B cell (primary cell): ENCODE measurements at regions not wholly inside any gene's neighbourhood (a gene's known extent, or its start where the extent isn't known, plus 50 kb on each side); places are given as distances from the start of the nearest gene placed in this dataset.

Experiments
- ATAC-seq: fragments of 200-7000 bp; cut with Tn5 transposase; one replicate; pipeline ENCODE4 v1.10.0; 2021; ENCODE audit warnings: low read depth, mild to moderate bottlenecking, moderate number of reproducible peaks, moderate library complexity
- CTCF ChIA-PET: fragments of 350-600 bp; sonication (Branson Sonifier 250); formaldehyde crosslinking; loops from one replicate; lab custom pipeline; 2021; ENCODE audit warnings: antibody characterized with exemption, inconsistent platforms; lab: Charles Lee
- POLR2A ChIA-PET: fragments of 350-600 bp; sonication (Branson Sonifier 250); formaldehyde crosslinking; loops from one replicate; lab custom pipeline; 2021; ENCODE audit warnings: antibody characterized with exemption; lab: Charles Lee
- DNase-seq: peaks from one replicate; pipeline ENCODE4 v3.0.0; 2013
- H2AFZ ChIP-seq: 2 replicates; pipeline ENCODE4 v1.6.1; 2012; ENCODE audit warnings: mild to moderate bottlenecking, low read depth, low read length; ENCODE audit not compliant: insufficient read depth, poor library complexity, severe bottlenecking
- H3K27ac ChIP-seq, 2 donors: 1 replicate in 1 of 2; 2 replicates in 1 of 2; pipeline ENCODE4 v1.5.1; 2012 to 2013; ENCODE audit warnings: low read length in 2 of 2, mild to moderate bottlenecking in 2 of 2, moderate library complexity in 1 of 2
- H3K27me3 ChIP-seq, 4 experiments: fragments of 200-600 bp in 1 of 4; sonication (generic) in 1 of 4; replicated peaks in 1 of 4; 1 replicate in 2 of 4; 2 replicates in 2 of 4; pipeline versions ENCODE4 v1.6.1 to v1.7.0; 2013 to 2016; ENCODE audit warnings: low read length in 3 of 4, mild to moderate bottlenecking in 2 of 4, mixed read lengths in 1 of 4, moderate library complexity in 1 of 4; ENCODE audit not compliant: insufficient read depth in 4 of 4, control insufficient read depth in 3 of 4; ENCODE audit errors: control extremely low read depth in 1 of 4
- H3K36me3 ChIP-seq, 2 experiments: replicated peaks in 1 of 2; 1 replicate in 1 of 2; 2 replicates in 1 of 2; pipeline versions ENCODE4 v1.6.1 to v1.7.1; 2013; ENCODE audit warnings: low read length in 1 of 2; ENCODE audit not compliant: insufficient read depth in 2 of 2, control insufficient read depth in 1 of 2; ENCODE audit errors: control extremely low read depth in 1 of 2, extremely low read depth in 1 of 2
- H3K4me1 ChIP-seq, 2 donors: fragments of 200-600 bp in 1 of 2; sonication (generic) in 1 of 2; 1 replicate in 1 of 2; 2 replicates in 1 of 2; pipeline versions ENCODE4 v1.5.1 to v1.6.1; 2013 to 2017; ENCODE audit warnings: low read length in 2 of 2; ENCODE audit not compliant: control insufficient read depth in 2 of 2, insufficient read depth in 2 of 2
- H3K4me2 ChIP-seq: replicated peaks from 2 replicates; pipeline ENCODE3; 2012; ENCODE audit warnings: mild to moderate bottlenecking, low read depth, low read length; ENCODE audit not compliant: poor library complexity, severe bottlenecking
- H3K4me3 ChIP-seq, 5 experiments: fragments of 200-600 bp in 1 of 5; sonication (generic) in 1 of 5; 1 replicate in 3 of 5; 2 replicates in 2 of 5; pipeline versions ENCODE4 v1.5.1 to v1.7.0; 2011 to 2016; ENCODE audit warnings: low read length in 4 of 5, mild to moderate bottlenecking in 4 of 5, low read depth in 2 of 5, control low read depth in 1 of 5, moderate library complexity in 1 of 5; ENCODE audit not compliant: insufficient read depth in 1 of 5; ENCODE audit errors: control extremely low read depth in 1 of 5, extremely low read depth in 1 of 5
- H3K79me2 ChIP-seq: fragments of 200-600 bp; sonication (generic); one replicate; pipeline ENCODE4 v1.6.0; 2016; ENCODE audit warnings: low read length; ENCODE audit not compliant: control insufficient read depth, insufficient read depth
- H3K9ac ChIP-seq: fragments of 200-600 bp; sonication (generic); 2 replicates; pipeline ENCODE4 v1.6.1; 2017; ENCODE audit warnings: mild to moderate bottlenecking, low read length, moderate library complexity
- H3K9me3 ChIP-seq, 3 donors: one replicate each; pipeline versions ENCODE4 v1.6.1 to v1.7.1; 2013; ENCODE audit warnings: low read length in 2 of 3; ENCODE audit not compliant: control insufficient read depth in 2 of 3, insufficient read depth in 1 of 3; ENCODE audit errors: control extremely low read depth in 1 of 3
- H4K20me1 ChIP-seq: 2 replicates; pipeline ENCODE4 v1.6.0; 2012; ENCODE audit warnings: mild to moderate bottlenecking, low read length; ENCODE audit not compliant: insufficient read depth, control insufficient read depth, poor library complexity, severe bottlenecking
- H3K27ac Mint-ChIP-seq: one replicate; pipeline ENCODE4 v1.8.0; 2021; ENCODE audit warnings: mixed read lengths
- H3K27me3 Mint-ChIP-seq: one replicate; pipeline ENCODE4 v1.8.0; 2021; ENCODE audit warnings: mixed read lengths
- H3K4me1 Mint-ChIP-seq: one replicate; pipeline ENCODE4 v1.8.0; 2021; ENCODE audit warnings: mixed read lengths
- H3K4me3 Mint-ChIP-seq: one replicate; pipeline ENCODE4 v1.8.0; 2021; ENCODE audit warnings: mixed read lengths
- H3K9me3 Mint-ChIP-seq: one replicate; pipeline ENCODE4 v1.8.0; 2022; ENCODE audit warnings: mixed read lengths; ENCODE audit not compliant: insufficient read depth
- EZH2 ChIP-seq: IDR thresholded peaks from 2 replicates; pipeline ENCODE4 v1.6.1; 2012; ENCODE audit warnings: borderline replicate concordance, low read depth, mild to moderate bottlenecking, moderate library complexity, low read length; ENCODE audit not compliant: insufficient read depth, poor library complexity, severe bottlenecking
- WGBS: methylation state at CpG from one replicate; pipeline ENCODE4 v1.1.5; 2013; ENCODE audit warnings: missing lambda C conversion rate; ENCODE audit not compliant: insufficient coverage; 5-methylcytosine and 5-hydroxymethylcytosine counted together
- intact Hi-C: fragments of 100-400 bp; cut with micrococcal nuclease; formaldehyde crosslinking; loops from one replicate; pipeline ENCODE4 v1.10.0; 2022
- TF ChIP-seq, protein P1 (sequence below): fragments of 200-600 bp; IDR thresholded peaks from one replicate; pipeline ENCODE4 v1.8.0; 2022; ENCODE audit warnings: antibody characterized with exemption, mild to moderate bottlenecking

DNA sequence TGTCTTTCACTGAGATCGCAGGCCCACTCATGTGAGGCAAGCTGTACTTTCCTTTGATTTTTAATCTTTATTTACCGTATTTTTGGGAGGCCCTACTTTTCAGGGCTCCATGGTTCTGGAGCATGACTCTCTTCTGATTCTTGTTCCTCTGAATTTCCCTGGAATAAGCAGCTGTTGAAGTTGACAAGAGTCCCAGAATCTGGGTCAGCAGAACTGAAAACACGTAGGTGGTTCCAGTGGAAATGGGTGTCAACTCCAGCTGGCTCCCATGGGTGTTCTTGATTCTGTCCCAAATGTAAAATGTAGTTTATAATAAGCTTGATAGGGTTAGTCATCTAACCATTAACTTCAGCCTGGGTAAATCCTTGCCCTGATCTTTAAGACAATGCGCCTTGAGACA is 409.4 kb downstream of the GATA3 start:
- Mint-ChIP-seq H3K9me3 (no peaks in the 10 kb centered on the region), H3K4me1 (no peaks in the 10 kb centered on the region), H3K27me3 (no peaks in the 10 kb centered on the region), H3K4me3 (no peak overlapping the region), H3K27ac (no peak overlapping the region)
- CTCF ChIA-PET, result no interaction called here
- Histone ChIP-seq H3K79me2 (no peaks in the 10 kb centered on the region), H3K4me1 (no peaks in the 10 kb centered on the region), H2AFZ (no peak overlapping the region), H3K4me3 (no peak overlapping the region), H3K9ac (no peak overlapping the region), H3K36me3 (no peaks in the 10 kb centered on the region), H3K27ac (no peak overlapping the region), H3K4me2 (no peak overlapping the region), H3K27me3 (no peaks in the 10 kb centered on the region), H3K9me3 (no peaks in the 10 kb centered on the region), H4K20me1 (no peaks in the 10 kb centered on the region)
- DNase-seq, result no peak
- ATAC-seq, result no peak
- POLR2A ChIA-PET, result no interaction called here
- WGBS, result 94% methylated on average over 4 of the region's 4 CpGs
- intact Hi-C loops, result no loop called here
- TF ChIP-seq, protein P1, sequence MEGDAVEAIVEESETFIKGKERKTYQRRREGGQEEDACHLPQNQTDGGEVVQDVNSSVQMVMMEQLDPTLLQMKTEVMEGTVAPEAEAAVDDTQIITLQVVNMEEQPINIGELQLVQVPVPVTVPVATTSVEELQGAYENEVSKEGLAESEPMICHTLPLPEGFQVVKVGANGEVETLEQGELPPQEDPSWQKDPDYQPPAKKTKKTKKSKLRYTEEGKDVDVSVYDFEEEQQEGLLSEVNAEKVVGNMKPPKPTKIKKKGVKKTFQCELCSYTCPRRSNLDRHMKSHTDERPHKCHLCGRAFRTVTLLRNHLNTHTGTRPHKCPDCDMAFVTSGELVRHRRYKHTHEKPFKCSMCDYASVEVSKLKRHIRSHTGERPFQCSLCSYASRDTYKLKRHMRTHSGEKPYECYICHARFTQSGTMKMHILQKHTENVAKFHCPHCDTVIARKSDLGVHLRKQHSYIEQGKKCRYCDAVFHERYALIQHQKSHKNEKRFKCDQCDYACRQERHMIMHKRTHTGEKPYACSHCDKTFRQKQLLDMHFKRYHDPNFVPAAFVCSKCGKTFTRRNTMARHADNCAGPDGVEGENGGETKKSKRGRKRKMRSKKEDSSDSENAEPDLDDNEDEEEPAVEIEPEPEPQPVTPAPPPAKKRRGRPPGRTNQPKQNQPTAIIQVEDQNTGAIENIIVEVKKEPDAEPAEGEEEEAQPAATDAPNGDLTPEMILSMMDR, result no peak
- no peak for TF ChIP-seq EZH2

GRCh38 chr10:8468477-8468876 is 414.0 kb downstream of the GATA3 start:
- Histone ChIP-seq H3K4me3 (no peak overlapping the region), H3K36me3 (no peaks in the 10 kb centered on the region), H3K4me1 (no peaks in the 10 kb centered on the region), H3K79me2 (no peaks in the 10 kb centered on the region), H3K27me3 (no peaks in the 10 kb centered on the region), H3K4me2 (no peak overlapping the region), H3K27ac (no peak overlapping the region), H4K20me1 (no peaks in the 10 kb centered on the region), H3K9me3 (no peaks in the 10 kb centered on the region), H2AFZ (no peak overlapping the region), H3K9ac (no peak overlapping the region)
- ChIA-PET CTCF (no interaction called here), POLR2A (no interaction called here)
- H3K27ac Mint-ChIP-seq, result no peak overlapping the region
- intact Hi-C loops, result no loop called here
- TF ChIP-seq, protein P1, result no peak
- TF ChIP-seq EZH2, result no peak
- H3K4me1 Mint-ChIP-seq, result no peaks in the 10 kb centered on the region
- WGBS, result 100% methylated on average over 1 of the region's 3 CpGs
- no peaks in the 10 kb centered on the region for H3K9me3 Mint-ChIP-seq
- H3K4me3 Mint-ChIP-seq, result no peak overlapping the region
- DNase-seq, result no peak
- no peaks in the 10 kb centered on the region for H3K27me3 Mint-ChIP-seq
- no peak for ATAC-seq
